ENCODE measurements at regions not wholly inside any gene's neighbourhood (a gene's known extent, or its start where the extent isn't known, plus 50 kb on each side); places are given as distances from the start of the nearest gene placed in this dataset.

- no peak overlapping the region for H3K27ac ChIP-seq (ENCODE audit: low read depth in 1 of 2, low read length in 1 of 2)
- no peak for DNase-seq (ENCODE audit: low read depth in 6 of 9, low spot score in 9 of 9)
- H3K4me3 ChIP-seq (ENCODE audit: low read length in 2 of 2): no peak overlapping the region
- 86% methylated on average over 3 of the region's 3 CpGs for WGBS
- no peaks in the 10 kb centered on the region for H3K9me3 ChIP-seq (ENCODE audit: control insufficient read depth in 2 of 2, insufficient read depth in 1 of 2, low read length in 1 of 2)
- no peaks in the 10 kb centered on the region for H3K36me3 ChIP-seq (ENCODE audit: control insufficient read depth in 2 of 2, insufficient read depth in 2 of 2, low read length in 1 of 2)
- no peaks in the 10 kb centered on the region for H3K27me3 ChIP-seq (ENCODE audit: control insufficient read depth in 2 of 2, insufficient read depth in 1 of 2, low read length in 1 of 2)
- H3K4me1 ChIP-seq (ENCODE audit: control insufficient read depth in 2 of 2, insufficient read depth in 2 of 2, low read length in 2 of 2): no peaks in the 10 kb centered on the region
These were observed 75.0 kb upstream of the HECTD2 start for GRCh38 chr10:91335147-91335546.

GRCh38 chr10:91339729-91340128, 70.4 kb upstream of the HECTD2 start:
- 12% methylated on average over 1 of the region's 1 CpG for WGBS
- no peaks in the 10 kb centered on the region for H3K9me3 ChIP-seq (ENCODE audit: control insufficient read depth in 2 of 2, insufficient read depth in 1 of 2, low read length in 1 of 2)
- H3K4me1 ChIP-seq (ENCODE audit: control insufficient read depth in 2 of 2, insufficient read depth in 2 of 2, low read length in 2 of 2): no peaks in the 10 kb centered on the region
- no peak for DNase-seq (ENCODE audit: low read depth in 6 of 9, low spot score in 9 of 9)
- no peaks in the 10 kb centered on the region for H3K27me3 ChIP-seq (ENCODE audit: control insufficient read depth in 2 of 2, insufficient read depth in 1 of 2, low read length in 1 of 2)
- no peak overlapping the region for H3K4me3 ChIP-seq (ENCODE audit: low read length in 2 of 2)
- no peaks in the 10 kb centered on the region for H3K36me3 ChIP-seq (ENCODE audit: control insufficient read depth in 2 of 2, insufficient read depth in 2 of 2, low read length in 1 of 2)
- H3K27ac ChIP-seq (ENCODE audit: low read depth in 1 of 2, low read length in 1 of 2): no peak overlapping the region

DNA sequence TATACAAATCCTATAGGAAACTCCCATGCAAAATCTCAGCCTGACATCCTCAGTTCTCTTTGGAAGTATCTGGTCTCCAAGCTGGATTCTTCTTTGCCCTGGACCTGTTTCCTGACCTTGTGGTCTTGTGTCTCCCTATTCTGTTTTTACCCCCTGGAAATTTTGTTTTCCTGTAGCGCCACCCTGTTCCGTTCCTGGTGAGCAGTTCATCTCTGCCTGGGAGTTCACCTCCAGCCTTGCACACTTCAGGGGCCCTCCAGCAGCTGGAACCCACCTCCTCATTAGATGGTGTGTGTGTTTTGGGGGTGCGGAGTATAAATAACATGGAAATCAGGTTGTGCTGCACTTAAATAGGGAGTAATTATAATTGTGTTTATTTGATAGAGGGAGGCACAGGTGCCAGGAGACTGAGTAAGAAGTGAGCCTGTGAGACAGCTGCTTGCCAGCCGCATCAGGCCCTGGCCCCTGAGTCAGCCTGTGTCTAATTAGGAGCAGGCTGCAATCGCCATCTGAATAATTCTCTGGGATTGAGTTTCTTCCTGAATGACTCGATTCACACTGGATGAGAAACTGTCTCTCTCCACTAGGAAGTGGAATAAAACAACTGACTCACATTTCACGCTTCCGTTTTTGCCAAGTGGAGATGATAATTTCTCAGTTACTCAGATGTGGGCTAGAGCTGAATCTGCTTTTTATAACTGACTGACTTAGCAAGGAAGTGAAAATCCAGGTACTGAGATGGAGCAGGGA, 69.4 kb upstream of the HECTD2 start:
- H3K36me3 ChIP-seq (ENCODE audit: control insufficient read depth in 2 of 2, insufficient read depth in 2 of 2, low read length in 1 of 2): no peaks in the 10 kb centered on the region
- no peak overlapping the region for H3K27ac ChIP-seq (ENCODE audit: low read depth in 1 of 2, low read length in 1 of 2)
- H3K27me3 ChIP-seq (ENCODE audit: control insufficient read depth in 2 of 2, insufficient read depth in 1 of 2, low read length in 1 of 2): no peaks in the 10 kb centered on the region
- no peak overlapping the region for H3K4me3 ChIP-seq (ENCODE audit: low read length in 2 of 2)
- DNase-seq (ENCODE audit: low read depth in 6 of 9, low spot score in 9 of 9): peak in 1 of 9 donors; percentile 13
- no peaks in the 10 kb centered on the region for H3K9me3 ChIP-seq (ENCODE audit: control insufficient read depth in 2 of 2, insufficient read depth in 1 of 2, low read length in 1 of 2)
- 85% methylated on average over 8 of the region's 8 CpGs for WGBS
- H3K4me1 ChIP-seq (ENCODE audit: control insufficient read depth in 2 of 2, insufficient read depth in 2 of 2, low read length in 2 of 2): no peaks in the 10 kb centered on the region

DNA sequence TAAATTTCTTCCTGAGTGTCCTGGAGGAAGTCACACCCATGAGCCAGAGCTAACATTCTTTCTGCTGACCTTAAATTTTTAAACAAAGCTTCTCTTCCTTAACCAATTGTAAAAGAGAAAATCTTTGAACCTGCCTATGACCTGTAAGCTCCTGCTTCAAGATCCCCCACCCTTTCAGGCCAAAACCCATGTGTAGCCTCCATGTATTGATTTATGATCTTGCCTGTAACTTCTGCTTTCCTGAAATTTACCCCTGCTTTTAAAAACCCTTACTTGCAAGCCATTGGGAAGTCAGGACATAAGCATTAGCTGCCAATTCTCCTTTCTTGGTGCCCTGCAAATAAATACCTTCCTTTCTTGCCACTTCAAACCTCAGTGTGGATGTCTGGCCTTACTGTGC, 68.5 kb upstream of the HECTD2 start:
- Histone ChIP-seq H3K27ac (ENCODE audit: low read depth in 1 of 2, low read length in 1 of 2) (no peak overlapping the region), H3K36me3 (ENCODE audit: control insufficient read depth in 2 of 2, insufficient read depth in 2 of 2, low read length in 1 of 2) (no peaks in the 10 kb centered on the region), H3K9me3 (ENCODE audit: control insufficient read depth in 2 of 2, insufficient read depth in 1 of 2, low read length in 1 of 2) (no peaks in the 10 kb centered on the region), H3K4me1 (ENCODE audit: control insufficient read depth in 2 of 2, insufficient read depth in 2 of 2, low read length in 2 of 2) (no peaks in the 10 kb centered on the region), H3K4me3 (ENCODE audit: low read length in 2 of 2) (no peak overlapping the region), H3K27me3 (ENCODE audit: control insufficient read depth in 2 of 2, insufficient read depth in 1 of 2, low read length in 1 of 2) (no peaks in the 10 kb centered on the region)
- DNase-seq (ENCODE audit: low read depth in 6 of 9, low spot score in 9 of 9): no peak

- Histone ChIP-seq H3K36me3 (ENCODE audit: control insufficient read depth in 2 of 2, insufficient read depth in 2 of 2, low read length in 1 of 2) (no peaks in the 10 kb centered on the region), H3K4me1 (ENCODE audit: control insufficient read depth in 2 of 2, insufficient read depth in 2 of 2, low read length in 2 of 2) (no peaks in the 10 kb centered on the region), H3K27me3 (ENCODE audit: control insufficient read depth in 2 of 2, insufficient read depth in 1 of 2, low read length in 1 of 2) (no peaks in the 10 kb centered on the region), H3K9me3 (ENCODE audit: control insufficient read depth in 2 of 2, insufficient read depth in 1 of 2, low read length in 1 of 2) (no peaks in the 10 kb centered on the region), H3K27ac (ENCODE audit: low read depth in 1 of 2, low read length in 1 of 2) (no peak overlapping the region), H3K4me3 (ENCODE audit: low read length in 2 of 2) (no peak overlapping the region)
- no peak for DNase-seq (ENCODE audit: low read depth in 6 of 9, low spot score in 9 of 9)
- WGBS: 84% methylated on average over 1 of the region's 1 CpG
These were observed 67.1 kb upstream of the HECTD2 start for GRCh38 chr10:91343010-91343409.

GRCh38 chr10:91344117-91344856, 65.9 kb upstream of the HECTD2 start:
- WGBS: 98% methylated on average over 11 of the region's 11 CpGs
- no peak for DNase-seq (ENCODE audit: low read depth in 6 of 9, low spot score in 9 of 9)

GRCh38 chr10:91345716-91346115, 64.4 kb upstream of the HECTD2 start:
- H3K36me3 ChIP-seq (ENCODE audit: control insufficient read depth in 2 of 2, insufficient read depth in 2 of 2, low read length in 1 of 2): no peaks in the 10 kb centered on the region
- H3K27ac ChIP-seq (ENCODE audit: low read depth in 1 of 2, low read length in 1 of 2): no peak overlapping the region
- no peak overlapping the region for H3K4me3 ChIP-seq (ENCODE audit: low read length in 2 of 2)
- 98% methylated on average over 2 of the region's 2 CpGs for WGBS
- no peaks in the 10 kb centered on the region for H3K4me1 ChIP-seq (ENCODE audit: control insufficient read depth in 2 of 2, insufficient read depth in 2 of 2, low read length in 2 of 2)
- H3K9me3 ChIP-seq (ENCODE audit: control insufficient read depth in 2 of 2, insufficient read depth in 1 of 2, low read length in 1 of 2): no peaks in the 10 kb centered on the region
- DNase-seq (ENCODE audit: low read depth in 6 of 9, low spot score in 9 of 9): no peak
- no peaks in the 10 kb centered on the region for H3K27me3 ChIP-seq (ENCODE audit: control insufficient read depth in 2 of 2, insufficient read depth in 1 of 2, low read length in 1 of 2)

More at GRCh38 chr10:91344117-91344856, 65.9 kb upstream of the HECTD2 start:
- H3K4me1 ChIP-seq (ENCODE audit: control insufficient read depth in 2 of 2, insufficient read depth in 2 of 2, low read length in 2 of 2): no peaks in the 10 kb centered on the region
- no peaks in the 10 kb centered on the region for H3K9me3 ChIP-seq (ENCODE audit: control insufficient read depth in 2 of 2, insufficient read depth in 1 of 2, low read length in 1 of 2)
- H3K4me3 ChIP-seq (ENCODE audit: low read length in 2 of 2): no peak overlapping the region
- no peaks in the 10 kb centered on the region for H3K27me3 ChIP-seq (ENCODE audit: control insufficient read depth in 2 of 2, insufficient read depth in 1 of 2, low read length in 1 of 2)
- H3K27ac ChIP-seq (ENCODE audit: low read depth in 1 of 2, low read length in 1 of 2): no peak overlapping the region
- H3K36me3 ChIP-seq (ENCODE audit: control insufficient read depth in 2 of 2, insufficient read depth in 2 of 2, low read length in 1 of 2): no peaks in the 10 kb centered on the region

GRCh38 chr10:91347529-91347928, 62.6 kb upstream of the HECTD2 start:
- DNase-seq (ENCODE audit: low read depth in 6 of 9, low spot score in 9 of 9): no peak
- Histone ChIP-seq H3K36me3 (ENCODE audit: control insufficient read depth in 2 of 2, insufficient read depth in 2 of 2, low read length in 1 of 2) (no peaks in the 10 kb centered on the region), H3K27ac (ENCODE audit: low read depth in 1 of 2, low read length in 1 of 2) (no peak overlapping the region), H3K9me3 (ENCODE audit: control insufficient read depth in 2 of 2, insufficient read depth in 1 of 2, low read length in 1 of 2) (no peaks in the 10 kb centered on the region), H3K4me1 (ENCODE audit: control insufficient read depth in 2 of 2, insufficient read depth in 2 of 2, low read length in 2 of 2) (no peaks in the 10 kb centered on the region), H3K27me3 (ENCODE audit: control insufficient read depth in 2 of 2, insufficient read depth in 1 of 2, low read length in 1 of 2) (no peaks in the 10 kb centered on the region), H3K4me3 (ENCODE audit: low read length in 2 of 2) (no peak overlapping the region)
- 96% methylated on average over 1 of the region's 1 CpG for WGBS

GRCh38 chr10:91349381-91349780, 60.8 kb upstream of the HECTD2 start:
- peak overlapping the region; percentile 23 to 36 for H3K27ac ChIP-seq (ENCODE audit: low read depth in 1 of 2, low read length in 1 of 2)
- no peak for DNase-seq (ENCODE audit: low read depth in 6 of 9, low spot score in 9 of 9)

More at GRCh38 chr10:91349381-91349780, 60.8 kb upstream of the HECTD2 start:
- Histone ChIP-seq H3K27me3 (ENCODE audit: control insufficient read depth in 2 of 2, insufficient read depth in 1 of 2, low read length in 1 of 2) (no peaks in the 10 kb centered on the region), H3K9me3 (ENCODE audit: control insufficient read depth in 2 of 2, insufficient read depth in 1 of 2, low read length in 1 of 2) (no peaks in the 10 kb centered on the region), H3K4me1 (ENCODE audit: control insufficient read depth in 2 of 2, insufficient read depth in 2 of 2, low read length in 2 of 2) (no peaks in the 10 kb centered on the region), H3K4me3 (ENCODE audit: low read length in 2 of 2) (no peak overlapping the region), H3K36me3 (ENCODE audit: control insufficient read depth in 2 of 2, insufficient read depth in 2 of 2, low read length in 1 of 2) (no peaks in the 10 kb centered on the region)
